Karpas-422 (cell line): ENCODE measurements at regions not wholly inside any gene's neighbourhood (a gene's known extent, or its start where the extent isn't known, plus 50 kb on each side); places are given as distances from the start of the nearest gene placed in this dataset.

Source experiments
- DNase-seq: peaks from one replicate; pipeline ENCODE4 v3.0.0-alpha.2; 2015
- H2AFZ ChIP-seq: fragments of 200-600 bp; sonication (generic); 2 replicates; pipeline ENCODE4 v1.6.1; 2014; ENCODE audit warnings: antibody characterized with exemption, low read length, mixed read lengths
- H3K27ac ChIP-seq: fragments of 200-600 bp; sonication (generic); 2 replicates; pipeline ENCODE4 v1.5.1; 2014; ENCODE audit warnings: mild to moderate bottlenecking, low read length, moderate library complexity
- H3K27me3 ChIP-seq: fragments of 200-600 bp; sonication (generic); 2 replicates; pipeline ENCODE4 v1.6.1; 2014; ENCODE audit warnings: low read length, mixed read lengths
- H3K36me3 ChIP-seq: fragments of 200-600 bp; sonication (generic); 2 replicates; pipeline ENCODE4 v1.6.1; 2014; ENCODE audit warnings: low read length, mixed read lengths; ENCODE audit not compliant: insufficient read depth
- H3K4me1 ChIP-seq: fragments of 200-600 bp; sonication (generic); 2 replicates; pipeline ENCODE4 v1.6.1; 2014; ENCODE audit warnings: mild to moderate bottlenecking, low read length, mixed read lengths
- H3K4me2 ChIP-seq: fragments of 200-600 bp; sonication (generic); 2 replicates; pipeline ENCODE4 v1.6.1; 2014; ENCODE audit warnings: low read length, low read depth, mild to moderate bottlenecking; ENCODE audit not compliant: poor library complexity, severe bottlenecking
- H3K4me3 ChIP-seq: fragments of 200-600 bp; sonication (generic); 2 replicates; pipeline ENCODE4 v1.5.1; 2014; ENCODE audit warnings: mild to moderate bottlenecking, antibody characterized with exemption, low read length, mixed read lengths
- H3K79me2 ChIP-seq: fragments of 200-600 bp; sonication (generic); 2 replicates; pipeline ENCODE4 v1.6.1; 2014; ENCODE audit warnings: mild to moderate bottlenecking, low read length, mixed read lengths
- H3K9ac ChIP-seq: fragments of 200-600 bp; sonication (generic); 2 replicates; pipeline ENCODE4 v1.6.0; 2014; ENCODE audit warnings: low read length
- H3K9me2 ChIP-seq: fragments of 200-600 bp; sonication (generic), shearing (Covaris generic); replicated peaks from 2 replicates; pipeline ENCODE4 v1.6.0; 2014; ENCODE audit warnings: mild to moderate bottlenecking, low read length, moderate library complexity; ENCODE audit not compliant: insufficient read depth
- H3K9me3 ChIP-seq: fragments of 300-700, 200-600 bp; sonication (generic); 2 replicates; pipeline ENCODE4 v1.6.1; 2014; ENCODE audit warnings: low read length, mixed read lengths
- H4K20me1 ChIP-seq: fragments of 200-600 bp; sonication (generic); 2 replicates; pipeline ENCODE4 v1.6.1; 2014; ENCODE audit warnings: mild to moderate bottlenecking, antibody characterized with exemption, low read length, low read depth; ENCODE audit not compliant: insufficient read depth

DNA sequence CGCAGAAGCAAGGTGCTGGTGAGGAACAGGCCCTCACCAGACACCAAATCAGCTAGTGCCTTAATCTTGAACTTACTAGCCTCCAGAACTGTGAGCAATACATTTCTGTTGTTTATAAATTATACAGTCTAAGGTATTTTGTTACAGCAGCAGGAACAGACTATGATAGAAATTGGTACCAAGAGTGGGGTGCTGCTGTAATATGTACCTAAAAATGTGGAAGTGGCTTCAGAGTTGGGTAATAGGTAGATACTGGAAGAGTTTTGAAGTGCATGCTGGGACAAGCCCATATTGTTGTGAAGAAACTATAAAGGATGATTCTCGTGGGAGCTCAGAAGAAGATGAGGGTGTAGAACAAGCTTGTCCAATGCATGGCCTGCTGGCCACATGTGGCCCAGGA, 866.8 kb downstream of the C6orf118 start:
- Histone ChIP-seq H3K36me3 (no peaks in the 10 kb centered on the region), H4K20me1 (no peaks in the 10 kb centered on the region), H3K27me3 (no peaks in the 10 kb centered on the region), H3K4me3 (no peak overlapping the region), H3K4me2 (no peak overlapping the region), H3K9me3 (peaks cover 4% of the 10 kb centered on the region; the same call in 1 of the 2 replicates), H3K9ac (no peak overlapping the region), H3K79me2 (no peaks in the 10 kb centered on the region), H3K9me2 (no peaks in the 10 kb centered on the region), H2AFZ (no peak overlapping the region), H3K27ac (no peak overlapping the region), H3K4me1 (no peaks in the 10 kb centered on the region)
- DNase-seq, result no peak

DNA sequence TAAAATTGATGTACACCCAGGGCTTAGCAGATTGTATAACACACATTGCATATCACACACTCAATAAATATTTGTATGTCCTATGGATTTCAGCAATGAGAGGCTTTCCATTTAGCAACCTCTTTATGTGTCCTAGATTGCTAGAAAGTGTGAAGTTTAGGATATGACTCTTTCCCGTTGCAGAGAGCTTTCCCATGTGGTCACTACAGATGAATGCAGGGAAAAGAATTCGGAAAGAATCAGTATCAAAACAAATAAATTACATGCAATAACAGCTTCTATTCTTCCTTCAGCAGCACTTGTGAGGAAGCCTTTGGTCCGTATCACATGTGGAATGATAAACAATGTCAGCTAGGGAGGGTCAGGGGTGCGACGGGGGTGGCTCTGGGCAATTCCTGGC, 870.1 kb downstream of the C6orf118 start:
- no peak overlapping the region for H3K4me3 ChIP-seq
- no peak overlapping the region for H3K9ac ChIP-seq
- H3K9me3 ChIP-seq, result peaks cover 5% of the 10 kb centered on the region; the same call in 1 of the 2 replicates
- no peaks in the 10 kb centered on the region for H3K9me2 ChIP-seq
- H3K36me3 ChIP-seq, result no peaks in the 10 kb centered on the region
- no peaks in the 10 kb centered on the region for H3K27me3 ChIP-seq
- H3K79me2 ChIP-seq, result no peaks in the 10 kb centered on the region
- no peaks in the 10 kb centered on the region for H4K20me1 ChIP-seq
- no peak overlapping the region for H2AFZ ChIP-seq
- no peak overlapping the region for H3K27ac ChIP-seq
- DNase-seq, result no peak
- no peaks in the 10 kb centered on the region for H3K4me1 ChIP-seq
- no peak overlapping the region for H3K4me2 ChIP-seq

DNA sequence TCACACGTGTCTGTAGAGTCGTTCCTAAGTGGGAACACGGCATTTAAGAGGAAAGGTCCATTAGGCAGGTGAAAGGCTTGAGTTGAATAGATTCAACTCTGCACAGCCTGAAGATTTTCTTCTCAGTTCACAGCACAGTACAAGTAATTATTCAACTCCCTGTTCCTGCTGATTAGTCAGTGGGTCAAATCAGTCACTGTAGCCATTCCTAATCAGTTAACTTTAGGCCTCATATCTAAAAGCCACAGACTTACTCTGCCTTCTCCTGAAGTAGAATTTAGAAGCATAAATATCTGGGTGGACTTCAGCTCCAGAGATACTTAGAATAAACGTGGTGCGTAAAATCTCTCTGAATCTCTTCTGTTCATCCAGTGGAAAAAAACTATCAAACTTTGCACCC, 872.4 kb downstream of the C6orf118 start:
- no peak for DNase-seq
- Histone ChIP-seq H3K36me3 (no peaks in the 10 kb centered on the region), H3K27ac (no peak overlapping the region), H3K4me3 (no peak overlapping the region), H2AFZ (no peak overlapping the region), H4K20me1 (no peaks in the 10 kb centered on the region), H3K9me3 (0 out of 2 replicates have a peak, but pooled peaks cover 10% of the 10 kb centered on the region), H3K27me3 (no peaks in the 10 kb centered on the region), H3K4me2 (no peak overlapping the region), H3K9me2 (no peaks in the 10 kb centered on the region), H3K9ac (no peak overlapping the region), H3K4me1 (no peaks in the 10 kb centered on the region), H3K79me2 (no peaks in the 10 kb centered on the region)

DNA sequence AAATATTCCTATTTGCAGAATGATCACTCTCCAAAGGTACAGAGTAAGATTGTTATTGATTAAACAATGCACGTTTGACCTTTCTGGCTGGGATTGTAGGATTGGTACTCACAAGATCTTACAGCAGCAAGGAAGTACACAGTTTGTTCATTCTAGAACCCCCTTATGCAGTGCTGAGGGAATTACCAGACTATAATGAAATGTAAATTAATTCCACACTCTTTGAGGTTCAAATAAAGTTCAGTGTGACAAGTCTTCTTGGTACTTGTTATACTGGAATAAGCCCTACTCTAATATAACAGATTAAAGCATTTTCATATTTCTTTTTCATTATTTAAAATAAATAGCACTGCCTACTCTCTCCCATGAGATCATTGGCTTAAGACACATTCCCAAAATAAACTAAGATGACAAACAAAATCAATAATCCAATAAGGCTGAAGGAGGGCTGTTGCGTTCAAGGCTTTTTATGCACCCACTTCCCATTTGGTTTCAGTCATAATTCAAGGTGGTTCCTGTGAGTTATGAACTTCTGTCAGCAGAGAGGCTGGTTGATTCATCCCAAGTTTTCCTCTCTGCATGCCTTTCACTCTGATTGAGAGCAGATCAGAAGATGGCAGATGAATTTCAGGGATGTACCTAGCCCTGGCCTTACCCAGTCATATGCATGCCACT, 881.5 kb downstream of the C6orf118 start:
- Histone ChIP-seq H3K27me3 (no peaks in the 10 kb centered on the region), H3K9me3 (peaks cover 25% of the 10 kb centered on the region), H3K9me2 (no peaks in the 10 kb centered on the region), H3K27ac (no peak overlapping the region), H3K4me1 (no peaks in the 10 kb centered on the region), H4K20me1 (no peaks in the 10 kb centered on the region), H2AFZ (no peak overlapping the region), H3K9ac (no peak overlapping the region), H3K4me2 (no peak overlapping the region), H3K36me3 (no peaks in the 10 kb centered on the region), H3K79me2 (no peaks in the 10 kb centered on the region), H3K4me3 (no peak overlapping the region)
- no peak for DNase-seq

DNA sequence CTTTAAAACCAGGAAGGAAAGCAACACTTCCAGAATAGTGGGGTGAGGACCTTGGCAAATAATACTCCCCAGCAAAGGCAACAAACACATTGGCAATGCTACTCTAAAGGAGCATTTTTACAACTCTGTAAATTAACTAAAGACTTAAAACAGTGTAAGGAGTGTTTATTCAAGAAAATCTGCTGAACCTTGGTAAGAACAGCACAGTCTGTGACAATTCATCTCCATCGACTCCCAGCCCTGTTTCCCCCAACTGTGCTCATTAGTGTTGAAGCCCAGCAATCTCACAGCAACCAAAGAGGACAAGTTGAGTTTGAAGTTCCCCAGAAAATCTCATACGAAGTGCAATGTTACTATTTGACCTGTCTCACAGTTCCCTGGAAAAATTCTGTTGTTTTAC, 884.9 kb downstream of the C6orf118 start:
- Histone ChIP-seq H3K36me3 (no peaks in the 10 kb centered on the region), H3K27me3 (no peaks in the 10 kb centered on the region), H3K9ac (no peak overlapping the region), H3K27ac (no peak overlapping the region), H3K4me3 (no peak overlapping the region), H4K20me1 (no peaks in the 10 kb centered on the region), H3K9me3 (peaks cover 25% of the 10 kb centered on the region), H3K79me2 (no peaks in the 10 kb centered on the region), H3K4me2 (no peak overlapping the region), H2AFZ (no peak overlapping the region), H3K4me1 (no peaks in the 10 kb centered on the region), H3K9me2 (no peaks in the 10 kb centered on the region)
- no peak for DNase-seq

DNA sequence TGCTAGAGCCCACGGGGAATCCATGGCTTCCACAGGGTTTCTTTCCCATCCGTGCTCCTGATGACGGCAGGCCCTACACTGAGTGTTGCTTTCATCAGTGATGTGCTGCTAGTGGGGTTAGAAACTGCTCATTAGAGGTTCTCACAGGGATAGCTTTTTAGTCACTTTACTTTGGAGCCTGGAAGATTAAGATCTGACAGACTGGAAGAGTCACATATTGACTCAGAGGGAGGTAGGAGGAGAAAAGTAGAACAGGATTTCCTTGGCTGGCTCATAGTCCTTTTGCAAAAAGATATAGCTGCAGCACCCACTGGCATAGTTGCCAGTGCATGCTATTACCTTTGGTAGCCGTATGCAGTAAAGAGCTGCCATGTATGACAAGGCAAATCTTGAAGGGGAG, 890.3 kb downstream of the C6orf118 start:
- Histone ChIP-seq H3K9me2 (no peaks in the 10 kb centered on the region), H3K4me2 (no peak overlapping the region), H3K9ac (no peak overlapping the region), H3K4me3 (no peak overlapping the region), H4K20me1 (no peaks in the 10 kb centered on the region), H3K4me1 (no peaks in the 10 kb centered on the region), H3K36me3 (no peaks in the 10 kb centered on the region), H3K27ac (no peak overlapping the region), H3K9me3 (peaks cover 8% of the 10 kb centered on the region), H2AFZ (no peak overlapping the region), H3K79me2 (no peaks in the 10 kb centered on the region), H3K27me3 (no peaks in the 10 kb centered on the region)
- DNase-seq, result no peak

DNA sequence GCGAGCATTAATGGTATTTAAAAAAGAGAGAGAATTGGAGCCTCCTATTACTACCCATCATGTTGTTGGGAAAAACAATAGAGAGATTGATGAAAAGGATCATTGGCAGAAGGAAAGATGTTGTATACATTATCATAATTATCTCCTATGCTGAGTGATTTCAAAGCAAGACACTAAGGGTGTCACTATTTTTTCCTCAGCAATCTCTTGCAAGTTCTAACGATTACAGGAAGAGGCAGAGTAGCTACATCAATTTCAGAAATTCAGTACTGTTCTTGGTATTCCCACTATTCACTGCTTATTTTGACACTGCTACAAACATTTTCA, 891.2 kb downstream of the C6orf118 start:
- H3K27ac ChIP-seq, result no peak overlapping the region
- H3K4me1 ChIP-seq, result no peaks in the 10 kb centered on the region
- no peak overlapping the region for H2AFZ ChIP-seq
- H3K9me2 ChIP-seq, result no peaks in the 10 kb centered on the region
- H4K20me1 ChIP-seq, result no peaks in the 10 kb centered on the region
- no peak for DNase-seq
- peaks cover 11% of the 10 kb centered on the region for H3K9me3 ChIP-seq
- no peak overlapping the region for H3K4me3 ChIP-seq
- no peaks in the 10 kb centered on the region for H3K27me3 ChIP-seq
- H3K9ac ChIP-seq, result no peak overlapping the region
- H3K36me3 ChIP-seq, result no peaks in the 10 kb centered on the region
- no peak overlapping the region for H3K4me2 ChIP-seq
- H3K79me2 ChIP-seq, result no peaks in the 10 kb centered on the region

DNA sequence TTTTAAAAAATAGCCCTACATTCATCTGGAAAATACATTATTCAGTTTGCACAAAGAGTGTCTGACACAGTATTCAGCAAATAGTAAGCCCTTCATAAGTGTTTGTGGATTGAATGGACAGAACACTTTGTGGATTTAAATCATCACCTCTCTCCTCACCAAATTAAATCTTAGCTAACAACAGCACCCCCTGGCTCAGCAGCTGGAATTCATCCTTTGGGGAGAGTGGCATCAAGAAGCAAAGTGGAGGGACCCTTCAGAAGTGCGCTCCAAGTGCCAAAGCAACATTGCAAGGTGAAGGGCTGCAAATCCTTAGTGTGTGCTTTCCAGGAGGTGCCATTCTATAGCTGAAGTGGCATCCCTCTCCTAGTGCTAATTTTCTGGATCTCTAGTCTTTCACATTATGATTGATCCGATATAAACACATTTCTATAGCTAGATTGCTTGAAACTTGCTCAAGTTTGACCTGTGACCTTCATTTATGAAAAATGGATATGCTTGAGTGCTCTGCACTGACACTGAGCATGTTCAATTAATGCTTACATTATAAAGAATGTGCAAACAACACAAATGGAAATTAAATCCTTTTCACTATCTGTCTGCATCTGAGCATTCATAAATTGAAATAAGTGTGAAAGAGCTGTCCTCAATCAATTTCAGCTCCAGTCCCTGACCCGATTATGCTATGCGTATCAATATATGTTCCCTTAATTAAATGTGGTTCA, 891.7 kb downstream of the C6orf118 start:
- no peak overlapping the region for H3K9ac ChIP-seq
- DNase-seq, result no peak
- no peaks in the 10 kb centered on the region for H3K79me2 ChIP-seq
- H3K4me2 ChIP-seq, result no peak overlapping the region
- H3K4me1 ChIP-seq, result no peaks in the 10 kb centered on the region
- H3K36me3 ChIP-seq, result no peaks in the 10 kb centered on the region
- H3K27me3 ChIP-seq, result no peaks in the 10 kb centered on the region
- H3K4me3 ChIP-seq, result no peak overlapping the region
- H3K9me3 ChIP-seq, result peaks cover 11% of the 10 kb centered on the region
- no peak overlapping the region for H2AFZ ChIP-seq
- no peaks in the 10 kb centered on the region for H4K20me1 ChIP-seq
- no peaks in the 10 kb centered on the region for H3K9me2 ChIP-seq
- no peak overlapping the region for H3K27ac ChIP-seq
